ENCODE measurements at regions not wholly inside any gene's neighbourhood (a gene's known extent, or its start where the extent isn't known, plus 50 kb on each side); places are given as distances from the start of the nearest gene placed in this dataset.
"Not testable (repeated sequence)": the region's sequence is repeated elsewhere in the genome, so short reads cannot be mapped to it uniquely, and the experiment has no call there.

GRCh38 chr9:40884902-40885490 lies 243.5 kb downstream of the FOXD4L6 start:
- not testable (repeated sequence) for TF ChIP-seq CTCF (IDR thresholded peaks at IDR 0.05; ENCODE audit: insufficient read depth, low read length, poor library complexity, severe bottlenecking); EZH2phosphoT487 (conservative IDR thresholded peaks at IDR 0.05; ENCODE audit: low read length)

Data from SU-DHL-6 (cell line).